CD14-positive monocyte (primary cell): ENCODE measurements at regions not wholly inside any gene's neighbourhood (a gene's known extent, or its start where the extent isn't known, plus 50 kb on each side); places are given as distances from the start of the nearest gene placed in this dataset.

Source experiments
- DNase-seq, 3 donors: peaks; one replicate each; pipeline ENCODE4 v3.0.0-alpha.2; 2011 to 2022
- H2AFZ ChIP-seq: 2 replicates; pipeline ENCODE4 v1.6.0; 2012; ENCODE audit warnings: mild to moderate bottlenecking, low read depth, low read length, inconsistent platforms; ENCODE audit not compliant: insufficient read depth, poor library complexity, severe bottlenecking
- H3K27ac ChIP-seq, 2 donors: 1 replicate in 1 of 2; 2 replicates in 1 of 2; pipeline ENCODE4 v1.5.1; 2012 to 2013; ENCODE audit warnings: low read length in 2 of 2, control low read depth in 1 of 2, inconsistent platforms in 1 of 2, low read depth in 1 of 2, mild to moderate bottlenecking in 1 of 2
- H3K27me3 ChIP-seq, 2 donors: one replicate each; pipeline versions ENCODE4 v1.6.0 to v1.6.1; 2011 to 2013; ENCODE audit warnings: low read length in 2 of 2; ENCODE audit not compliant: control insufficient read depth in 2 of 2, insufficient read depth in 2 of 2
- H3K36me3 ChIP-seq, 2 donors: replicated peaks in 1 of 2; 1 replicate in 1 of 2; 2 replicates in 1 of 2; pipeline versions ENCODE4 v1.5.1 to v1.6.1; 2012 to 2013; ENCODE audit warnings: low read length in 2 of 2, control low read depth in 1 of 2, inconsistent platforms in 1 of 2, mild to moderate bottlenecking in 1 of 2; ENCODE audit not compliant: insufficient read depth in 2 of 2, control insufficient read depth in 1 of 2
- H3K4me1 ChIP-seq, 2 donors: 1 replicate in 1 of 2; 2 replicates in 1 of 2; pipeline versions ENCODE4 v1.5.1 to v1.6.1; 2012 to 2013; ENCODE audit warnings: low read length in 2 of 2, control low read depth in 1 of 2, inconsistent platforms in 1 of 2, mild to moderate bottlenecking in 1 of 2, moderate library complexity in 1 of 2; ENCODE audit not compliant: insufficient read depth in 2 of 2, control insufficient read depth in 1 of 2
- H3K4me2 ChIP-seq: replicated peaks from 2 replicates; pipeline ENCODE3; 2012; ENCODE audit warnings: low read length, moderate library complexity, mild to moderate bottlenecking; ENCODE audit not compliant: poor library complexity, severe bottlenecking; ENCODE audit errors: extremely low read depth
- H3K4me3 ChIP-seq, 3 experiments: fragments of 200-600 bp in 1 of 3; sonication (generic) in 1 of 3; replicated peaks in 1 of 3; 1 replicate in 2 of 3; 2 replicates in 1 of 3; pipeline ENCODE4 v1.5.1; 2011 to 2013; ENCODE audit warnings: low read length in 3 of 3, mild to moderate bottlenecking in 3 of 3, control low read depth in 2 of 3, low read depth in 2 of 3, inconsistent platforms in 1 of 3, moderate library complexity in 1 of 3
- H3K79me2 ChIP-seq: 2 replicates; pipeline ENCODE4 v1.6.0; 2012; ENCODE audit warnings: mild to moderate bottlenecking, control low read depth, inconsistent platforms, low read length, moderate library complexity; ENCODE audit not compliant: insufficient read depth
- H3K9ac ChIP-seq: 2 replicates; pipeline ENCODE4 v1.6.0; 2017; ENCODE audit warnings: low read length, mild to moderate bottlenecking; ENCODE audit not compliant: insufficient read depth, poor library complexity, severe bottlenecking
- H3K9me3 ChIP-seq, 2 donors: replicated peaks in 1 of 2; 1 replicate in 1 of 2; 2 replicates in 1 of 2; pipeline versions ENCODE4 v1.5.1 to v1.6.1; 2012 to 2013; ENCODE audit warnings: low read length in 2 of 2, control low read depth in 1 of 2; ENCODE audit not compliant: control insufficient read depth in 1 of 2, insufficient read depth in 1 of 2
- H4K20me1 ChIP-seq: 2 replicates; pipeline ENCODE4 v1.6.0; 2012; ENCODE audit warnings: mild to moderate bottlenecking, low read length, control low read depth, moderate library complexity; ENCODE audit not compliant: insufficient read depth
- H3K27ac Mint-ChIP-seq, 7 donors: one replicate each; pipeline ENCODE4 v1.8.0; 2020; ENCODE audit warnings: mild to moderate bottlenecking in 7 of 7, mixed read lengths in 7 of 7, moderate library complexity in 6 of 7, inconsistent platforms in 2 of 7
- H3K27me3 Mint-ChIP-seq, 3 donors: one replicate each; pipeline ENCODE4 v1.8.0; 2021 to 2022; ENCODE audit warnings: low read depth in 3 of 3, mild to moderate bottlenecking in 3 of 3, mixed read lengths in 3 of 3, moderate library complexity in 3 of 3, inconsistent platforms in 1 of 3
- H3K36me3 Mint-ChIP-seq, 2 donors: one replicate each; pipeline ENCODE4 v1.8.0; 2020; ENCODE audit warnings: mixed read lengths in 2 of 2, inconsistent platforms in 1 of 2, mild to moderate bottlenecking in 1 of 2
- H3K4me1 Mint-ChIP-seq: one replicate; pipeline ENCODE4 v1.8.0; 2020; ENCODE audit warnings: mild to moderate bottlenecking, mixed read lengths
- H3K4me3 Mint-ChIP-seq, 2 donors: one replicate each; pipeline ENCODE4 v1.8.0; 2020; ENCODE audit warnings: mild to moderate bottlenecking in 2 of 2, mixed read lengths in 2 of 2, moderate library complexity in 1 of 2
- H3K9me3 Mint-ChIP-seq, 7 donors: one replicate each; pipeline ENCODE4 v1.8.0; 2020 to 2022; ENCODE audit warnings: mixed read lengths in 7 of 7, mild to moderate bottlenecking in 6 of 7, moderate library complexity in 6 of 7, inconsistent platforms in 2 of 7
- WGBS: methylation state at CpG from one replicate; pipeline ENCODE4 v1.1.5; 2013; ENCODE audit warnings: missing lambda C conversion rate; ENCODE audit not compliant: insufficient coverage; 5-methylcytosine and 5-hydroxymethylcytosine counted together
- intact Hi-C, 2 donors: fragments of 100-400 bp; cut with micrococcal nuclease; formaldehyde crosslinking; loops; one replicate each; pipeline versions ENCODE4 v1.15.0 to v1.15.1; 2023
- TF ChIP-seq, protein P1 (sequence below): fragments of 200-600 bp; IDR thresholded peaks from one replicate; pipeline ENCODE4 v1.8.0; 2022; ENCODE audit warnings: antibody characterized with exemption, mild to moderate bottlenecking

DNA sequence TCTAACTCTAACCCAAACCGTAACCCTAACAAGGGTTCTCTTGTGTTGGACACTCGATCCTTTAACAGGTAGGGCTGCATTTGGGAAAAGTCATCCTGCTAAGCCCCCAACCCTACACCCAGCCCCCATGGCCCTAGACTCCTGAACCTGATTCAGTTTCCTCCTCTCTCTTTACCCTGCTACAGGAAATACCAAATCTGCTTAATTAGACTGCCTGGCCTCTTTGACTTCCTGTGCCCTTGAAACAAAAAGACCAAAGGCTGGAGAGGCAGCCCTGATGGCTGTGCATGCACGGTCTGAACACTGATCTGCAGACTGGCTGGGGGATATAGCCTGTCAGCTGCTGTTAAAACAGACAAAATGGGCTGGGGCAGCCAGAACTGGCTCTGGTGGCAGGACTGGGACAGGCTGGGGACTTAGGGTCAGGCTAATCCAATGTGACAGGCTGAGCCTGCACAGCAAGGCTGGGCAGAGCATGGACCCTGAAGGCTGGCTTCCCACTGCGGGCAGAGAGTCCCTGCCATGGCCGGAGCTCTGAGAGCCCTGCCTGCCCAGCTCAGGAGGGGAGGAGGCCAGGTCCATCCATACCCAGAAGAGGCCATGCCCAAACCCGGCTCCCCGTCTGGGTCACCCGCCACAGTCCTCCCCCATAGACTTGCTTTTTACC, 51.0 kb upstream of the MSMB start:
- peak overlapping the region; percentile 19 for H3K9ac ChIP-seq
- Mint-ChIP-seq H3K27me3 (peaks cover 0 to 3% (median 2%) of the 10 kb centered on the region in 3 donors), H3K4me3 (peak overlapping the region in 1 of 2 donors; percentile 27), H3K9me3 (peaks cover 0 to 4% (median 0%) of the 10 kb centered on the region in 7 donors), H3K27ac (peak overlapping the region in 4 of 7 donors; percentile 35 to 64 (median 61)), H3K4me1 (peaks cover 17% of the 10 kb centered on the region), H3K36me3 (no peaks in the 10 kb centered on the region)
- H4K20me1 ChIP-seq, result no peaks in the 10 kb centered on the region
- H3K4me3 ChIP-seq, result no peak overlapping the region
- WGBS, result 77% methylated on average over 7 of the region's 8 CpGs
- H3K27ac ChIP-seq, result no peak overlapping the region
- H3K79me2 ChIP-seq, result no peaks in the 10 kb centered on the region
- no peaks in the 10 kb centered on the region for H3K9me3 ChIP-seq
- peaks cover 21 to 23% of the 10 kb centered on the region in 2 donors for H3K4me1 ChIP-seq
- peak overlapping the region; percentile 57 for H2AFZ ChIP-seq
- no peak for DNase-seq
- intact Hi-C loops, result no loop called here
- H3K27me3 ChIP-seq, result no peaks in the 10 kb centered on the region
- H3K36me3 ChIP-seq, result no peaks in the 10 kb centered on the region
- H3K4me2 ChIP-seq, result no peak overlapping the region
- TF ChIP-seq, protein P1, sequence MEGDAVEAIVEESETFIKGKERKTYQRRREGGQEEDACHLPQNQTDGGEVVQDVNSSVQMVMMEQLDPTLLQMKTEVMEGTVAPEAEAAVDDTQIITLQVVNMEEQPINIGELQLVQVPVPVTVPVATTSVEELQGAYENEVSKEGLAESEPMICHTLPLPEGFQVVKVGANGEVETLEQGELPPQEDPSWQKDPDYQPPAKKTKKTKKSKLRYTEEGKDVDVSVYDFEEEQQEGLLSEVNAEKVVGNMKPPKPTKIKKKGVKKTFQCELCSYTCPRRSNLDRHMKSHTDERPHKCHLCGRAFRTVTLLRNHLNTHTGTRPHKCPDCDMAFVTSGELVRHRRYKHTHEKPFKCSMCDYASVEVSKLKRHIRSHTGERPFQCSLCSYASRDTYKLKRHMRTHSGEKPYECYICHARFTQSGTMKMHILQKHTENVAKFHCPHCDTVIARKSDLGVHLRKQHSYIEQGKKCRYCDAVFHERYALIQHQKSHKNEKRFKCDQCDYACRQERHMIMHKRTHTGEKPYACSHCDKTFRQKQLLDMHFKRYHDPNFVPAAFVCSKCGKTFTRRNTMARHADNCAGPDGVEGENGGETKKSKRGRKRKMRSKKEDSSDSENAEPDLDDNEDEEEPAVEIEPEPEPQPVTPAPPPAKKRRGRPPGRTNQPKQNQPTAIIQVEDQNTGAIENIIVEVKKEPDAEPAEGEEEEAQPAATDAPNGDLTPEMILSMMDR, result no peak

DNA sequence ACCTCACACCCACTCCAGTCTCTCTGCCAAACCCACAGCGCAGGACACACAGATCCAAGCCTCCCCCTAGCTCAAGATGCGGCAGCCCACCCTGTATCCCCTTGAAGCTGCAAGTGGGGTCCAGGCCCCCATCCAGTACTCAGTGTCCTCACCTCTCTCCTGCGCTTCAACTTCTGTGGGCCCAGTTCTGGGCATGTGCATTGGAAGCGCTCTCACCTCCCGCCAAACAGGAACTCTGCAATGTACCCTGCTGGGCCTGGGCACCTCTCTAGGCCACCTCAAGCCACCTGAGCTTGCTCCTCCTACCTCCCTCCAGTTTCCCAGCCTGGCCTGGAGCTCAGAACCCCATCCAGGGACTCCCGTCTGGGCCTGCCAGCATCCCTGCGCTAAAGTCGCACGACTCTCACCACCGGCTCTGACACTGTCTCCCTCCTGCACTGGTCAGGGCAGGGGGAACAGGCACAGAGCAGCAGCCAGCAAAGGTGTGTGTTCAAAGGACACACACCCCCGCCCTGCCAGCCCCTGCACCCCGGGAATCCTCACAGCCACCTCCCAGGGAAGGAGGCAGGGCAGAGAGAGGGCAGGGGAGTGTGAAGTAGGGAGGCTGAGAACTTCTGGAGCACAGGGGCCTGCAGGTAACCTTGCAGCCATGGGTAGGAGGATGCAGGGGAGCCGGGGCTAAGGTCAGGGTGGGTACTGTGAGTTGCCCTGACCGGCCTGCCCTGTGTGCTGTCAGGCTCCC, 51.7 kb upstream of the MSMB start:
- Histone ChIP-seq H3K27ac (no peak overlapping the region), H4K20me1 (no peaks in the 10 kb centered on the region), H3K4me2 (no peak overlapping the region), H3K36me3 (no peaks in the 10 kb centered on the region), H3K27me3 (no peaks in the 10 kb centered on the region), H3K4me3 (no peak overlapping the region), H3K4me1 (peaks cover 14 to 16% of the 10 kb centered on the region in 2 donors), H3K79me2 (no peaks in the 10 kb centered on the region), H3K9ac (peak overlapping the region; percentile 4), H2AFZ (no peak overlapping the region), H3K9me3 (no peaks in the 10 kb centered on the region)
- no peak for DNase-seq
- H3K36me3 Mint-ChIP-seq, result no peaks in the 10 kb centered on the region
- peaks cover 0 to 3% (median 2%) of the 10 kb centered on the region in 3 donors for H3K27me3 Mint-ChIP-seq
- H3K4me3 Mint-ChIP-seq, result no peak overlapping the region
- intact Hi-C loops, result no loop called here
- WGBS, result 94% methylated on average over 12 of the region's 14 CpGs
- no peak overlapping the region for H3K27ac Mint-ChIP-seq
- TF ChIP-seq, protein P1, result no peak
- H3K9me3 Mint-ChIP-seq, result peaks cover 0 to 4% (median 0%) of the 10 kb centered on the region in 7 donors
- peaks cover 17% of the 10 kb centered on the region for H3K4me1 Mint-ChIP-seq
